ENCODE measurements at regions not wholly inside any gene's neighbourhood (a gene's known extent, or its start where the extent isn't known, plus 50 kb on each side); places are given as distances from the start of the nearest gene placed in this dataset.

- H3K27ac ChIP-seq, result no peak overlapping the region
- CTCF ChIA-PET, result no interaction called here
- TF ChIP-seq CTCF (conservative IDR thresholded peaks at IDR 0.05; ENCODE audit: low read depth), result no peak
- POLR2A ChIA-PET (ENCODE audit: low non-redundant PET), result no interaction called here
- DNase-seq (ENCODE audit: low spot score), result no peak
These were observed 440.4 kb upstream of the GHITM start for GRCh38 chr10:83698899-83699298.

- TF ChIP-seq CTCF (conservative IDR thresholded peaks at IDR 0.05; ENCODE audit: low read depth), result no peak
- CTCF ChIA-PET, result no interaction called here
These were observed 437.5 kb upstream of the GHITM start for GRCh38 chr10:83701799-83702198.

GRCh38 chr10:83702731-83703130 lies 436.6 kb upstream of the GHITM start:
- H3K27ac ChIP-seq, result no peak overlapping the region
- no peak for TF ChIP-seq CTCF (conservative IDR thresholded peaks at IDR 0.05; ENCODE audit: low read depth)
- POLR2A ChIA-PET (ENCODE audit: low non-redundant PET), result no interaction called here
- CTCF ChIA-PET, result no interaction called here
- DNase-seq (ENCODE audit: low spot score), result no peak

More at GRCh38 chr10:83701799-83702198, 437.5 kb upstream of the GHITM start:
- no peak for DNase-seq (ENCODE audit: low spot score)
- POLR2A ChIA-PET (ENCODE audit: low non-redundant PET), result no interaction called here
- no peak overlapping the region for H3K27ac ChIP-seq

- POLR2A ChIA-PET (ENCODE audit: low non-redundant PET), result no interaction called here
- no peak for DNase-seq (ENCODE audit: low spot score)
- H3K27ac ChIP-seq, result no peak overlapping the region
- CTCF ChIA-PET, result no interaction called here
- TF ChIP-seq CTCF (conservative IDR thresholded peaks at IDR 0.05; ENCODE audit: low read depth), result no peak
These were observed 433.2 kb upstream of the GHITM start for GRCh38 chr10:83706120-83706519.

GRCh38 chr10:83706952-83707582 lies 432.2 kb upstream of the GHITM start:
- CTCF ChIA-PET, result no interaction called here
- TF ChIP-seq CTCF (conservative IDR thresholded peaks at IDR 0.05; ENCODE audit: low read depth), result no peak
- DNase-seq (ENCODE audit: low spot score), result no peak
- H3K27ac ChIP-seq, result no peak overlapping the region
- POLR2A ChIA-PET (ENCODE audit: low non-redundant PET), result no interaction called here

- CTCF ChIA-PET, result no interaction called here
- TF ChIP-seq CTCF (conservative IDR thresholded peaks at IDR 0.05; ENCODE audit: low read depth), result no peak
- POLR2A ChIA-PET (ENCODE audit: low non-redundant PET), result no interaction called here
These were observed 425.9 kb upstream of the GHITM start for GRCh38 chr10:83713423-83713822.

GRCh38 chr10:83723080-83723479 lies 416.2 kb upstream of the GHITM start:
- no peak for TF ChIP-seq CTCF (conservative IDR thresholded peaks at IDR 0.05; ENCODE audit: low read depth)
- no peak overlapping the region for H3K27ac ChIP-seq
- ChIA-PET CTCF (no interaction called here), POLR2A (ENCODE audit: low non-redundant PET) (no interaction called here)
- no peak for DNase-seq (ENCODE audit: low spot score)

More at GRCh38 chr10:83713423-83713822, 425.9 kb upstream of the GHITM start:
- DNase-seq (ENCODE audit: low spot score), result no peak
- H3K27ac ChIP-seq, result no peak overlapping the region

All from RWPE1 (cell line).